Posterior vena cava (tissue), 2 donors: ENCODE measurements at regions not wholly inside any gene's neighbourhood (a gene's known extent, or its start where the extent isn't known, plus 50 kb on each side); places are given as distances from the start of the nearest gene placed in this dataset.
A peak's percentile ranks its signal among the peaks of the same experiment; 100 is the strongest.
"Not testable (repeated sequence)": the region's sequence is repeated elsewhere in the genome, so short reads cannot be mapped to it uniquely, and the experiment has no call there.

Experiments
- DNase-seq: peaks from one replicate; pipeline ENCODE4 v3.0.0-alpha.2; 2020; ENCODE audit warnings: low spot score
- intact Hi-C, 2 donors: fragments of 100-400 bp; cut with DNase I; formaldehyde crosslinking; loops; one replicate each; pipeline versions ENCODE4 v1.14.1 to v1.14.2; 2022 to 2023
- donor health status: DM: yes; HTN: yes; CAD: no.
- donor health status: DM: yes; HTN: yes; CAD: no.

DNA sequence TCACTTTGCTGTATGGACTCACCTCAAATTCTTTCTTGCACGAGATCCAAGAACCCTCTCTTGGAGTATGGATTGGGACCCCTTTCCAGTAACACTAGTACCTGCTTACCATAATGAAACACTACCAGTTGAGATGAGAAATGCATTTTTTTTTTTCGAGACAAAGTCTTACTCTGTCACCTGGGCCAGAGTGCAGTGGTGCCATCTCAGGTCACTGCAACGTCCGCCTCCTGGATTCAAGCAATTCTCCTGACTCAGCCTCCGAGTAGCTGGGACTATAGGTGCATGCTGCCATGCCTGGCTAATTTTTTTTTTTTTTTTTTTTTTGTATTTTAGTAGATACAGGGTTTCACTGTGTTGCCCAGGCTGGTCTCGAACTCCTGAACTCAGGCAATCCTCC is 167.0 kb downstream of the THBS2 start:
- intact Hi-C loops, DNase-seq: not testable (repeated sequence)

DNA sequence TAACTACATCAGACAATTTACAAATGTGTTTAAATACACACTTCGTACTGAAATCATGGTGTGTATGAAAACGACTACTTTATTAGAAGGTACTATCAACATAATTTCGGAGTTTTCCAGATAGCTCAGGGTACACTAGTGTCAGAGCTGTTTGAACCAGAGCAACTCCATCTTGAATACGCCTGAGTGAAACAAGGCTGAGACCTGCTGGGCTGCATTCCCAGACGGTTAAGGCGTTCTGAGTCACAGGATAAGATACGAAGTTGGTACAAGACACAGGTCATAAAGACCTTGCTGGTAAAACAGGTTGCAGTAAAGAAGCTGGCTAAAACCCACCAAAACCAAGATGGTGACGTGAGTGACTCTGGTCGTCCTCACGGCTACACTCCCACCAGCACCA is 167.6 kb downstream of the THBS2 start:
- DNase-seq, result no peak
- intact Hi-C loops, result no loop called here

- no peak for DNase-seq
- intact Hi-C loops, result no loop called here
These were observed 168.2 kb downstream of the THBS2 start for GRCh38 chr6:169085466-169085865.

DNA sequence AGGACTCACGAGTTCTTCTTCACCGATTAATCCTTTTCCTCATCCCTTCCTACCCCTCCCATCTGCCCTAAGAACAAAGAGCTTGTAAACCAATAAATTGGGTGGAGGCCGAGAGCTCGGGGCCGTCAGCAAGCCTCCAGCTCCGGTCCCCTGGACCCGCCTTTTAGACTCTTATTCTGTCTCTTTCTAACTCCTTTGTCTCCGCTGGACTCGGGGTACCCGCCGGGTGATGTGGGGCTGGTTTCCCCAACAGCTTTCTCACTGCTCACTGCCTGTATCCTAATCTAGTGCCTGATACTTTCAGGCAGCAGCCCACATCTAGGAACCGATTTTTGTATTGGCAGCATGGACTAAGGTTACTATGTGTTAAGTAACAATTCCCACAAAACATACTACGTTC is 169.1 kb downstream of the THBS2 start:
- intact Hi-C loops, DNase-seq: not testable (repeated sequence)

- intact Hi-C loops, result no loop called here
- DNase-seq, result no peak
These were observed 169.6 kb downstream of the THBS2 start for GRCh38 chr6:169084067-169084466.

GRCh38 chr6:169083508-169083874 is 170.2 kb downstream of the THBS2 start:
- no peak for DNase-seq

DNA sequence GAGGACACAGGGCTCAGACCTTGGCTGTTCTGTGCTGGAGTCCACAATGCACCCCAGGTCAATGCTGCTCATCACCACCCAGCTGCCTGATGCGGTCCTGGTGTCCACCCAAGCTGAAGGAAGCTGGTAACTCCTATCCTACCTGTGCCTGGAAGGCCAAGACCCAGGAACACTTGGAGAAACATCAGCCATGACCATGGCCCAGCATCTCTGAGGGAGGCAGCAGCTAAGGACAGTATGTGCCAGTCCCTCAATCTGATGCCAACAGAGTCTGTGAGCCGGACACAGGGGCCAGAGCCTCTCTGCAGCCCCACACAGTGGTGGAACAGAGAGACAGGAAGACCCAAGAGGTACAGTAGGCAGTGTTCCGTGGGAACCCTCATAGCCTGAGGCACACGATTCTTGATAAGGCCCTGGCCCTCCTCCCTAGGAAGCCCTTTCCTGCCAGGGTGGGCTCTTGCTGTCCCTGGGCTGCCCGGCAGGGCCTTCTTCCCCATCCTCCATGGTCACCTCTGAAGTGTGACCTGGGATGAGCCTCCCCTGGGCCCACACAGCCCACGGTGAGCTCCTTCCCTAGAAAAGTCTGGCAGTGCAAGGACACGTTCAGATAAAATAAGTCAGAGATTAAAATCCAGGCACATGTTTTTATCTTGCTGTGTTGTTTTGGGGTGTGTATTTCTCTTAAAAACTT is 170.7 kb downstream of the THBS2 start:
- intact Hi-C loops, result no loop called here
- no peak for DNase-seq

More at GRCh38 chr6:169083508-169083874, 170.2 kb downstream of the THBS2 start:
- intact Hi-C loops, result no loop called here

GRCh38 chr6:169082093-169082492 is 171.6 kb downstream of the THBS2 start:
- no peak for DNase-seq
- intact Hi-C loops, result no loop called here

DNA sequence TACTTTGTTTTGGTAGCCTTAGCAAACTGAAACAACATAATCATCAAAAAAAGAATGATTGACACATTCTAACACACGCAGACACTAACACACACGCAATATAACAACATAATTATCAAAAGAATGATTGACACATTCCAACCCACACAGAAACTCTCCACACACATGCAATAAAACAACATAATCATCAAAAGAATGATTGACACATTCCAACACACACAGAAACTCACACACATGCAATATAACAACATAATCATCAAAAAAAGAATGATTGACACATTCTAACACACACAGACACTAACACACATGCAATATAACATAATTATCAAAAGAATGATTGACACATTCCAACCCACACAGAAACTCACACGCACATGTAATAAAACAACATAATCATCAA is 172.4 kb downstream of the THBS2 start:
- intact Hi-C loops, result no loop called here
- DNase-seq, result no peak

DNA sequence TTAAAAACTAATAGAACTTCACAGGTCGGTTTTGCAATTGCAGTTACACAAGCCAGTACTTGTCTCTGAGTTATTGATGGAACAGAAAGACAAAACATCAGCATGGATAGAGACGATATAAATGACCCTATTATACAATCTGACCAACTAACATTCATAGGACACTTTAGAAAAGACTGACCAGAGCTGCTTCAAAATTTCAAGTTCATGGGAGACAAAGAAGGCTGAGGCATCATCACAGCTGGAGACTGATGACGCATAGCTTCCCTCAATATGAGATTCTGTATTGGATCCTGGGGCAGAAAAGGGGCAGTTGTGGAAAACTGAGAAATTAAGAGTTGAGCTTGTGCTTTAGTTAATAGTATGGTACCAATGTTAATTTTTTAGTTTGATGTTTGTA is 174.0 kb downstream of the THBS2 start:
- DNase-seq, result no peak
- intact Hi-C loops, result no loop called here

- intact Hi-C loops, result no loop called here
These were observed 175.1 kb downstream of the THBS2 start for GRCh38 chr6:169078399-169079145.

DNA sequence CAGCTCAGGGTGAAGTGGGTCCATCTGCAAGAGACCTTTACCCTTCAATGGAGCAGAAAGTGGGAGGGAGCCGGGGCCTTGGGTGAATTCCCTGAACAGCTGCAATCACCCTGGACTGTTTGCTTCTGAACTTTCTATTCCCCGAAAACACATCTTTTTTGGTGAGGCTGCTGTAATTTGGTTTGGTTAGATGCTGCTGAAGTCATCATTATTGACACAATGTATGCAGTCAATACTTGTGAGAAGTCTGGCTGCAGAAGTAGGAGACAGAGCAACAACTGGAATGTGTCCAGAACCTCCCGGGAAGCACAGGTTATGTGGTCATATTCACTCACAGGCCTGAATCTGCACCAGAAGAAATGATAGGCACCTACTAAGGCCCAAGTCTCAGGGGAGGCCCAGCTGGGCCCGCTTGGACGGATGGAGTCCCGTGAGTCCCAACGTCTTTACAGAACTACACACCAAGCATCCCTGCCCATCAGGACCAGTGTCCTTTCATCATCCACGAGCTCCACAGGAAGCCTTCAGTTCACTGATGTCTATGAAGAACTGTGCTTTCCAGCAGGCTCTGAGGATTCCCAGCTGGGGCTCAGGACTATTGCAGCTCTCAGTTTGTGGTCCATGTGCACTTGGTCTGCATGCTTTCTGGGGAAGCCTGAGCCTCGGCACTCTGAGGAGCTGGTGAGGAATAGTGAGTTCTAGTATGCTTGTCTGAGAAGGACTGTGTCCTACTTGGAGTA is 177.6 kb downstream of the THBS2 start:
- intact Hi-C loops, result no loop called here
- DNase-seq, result no peak

More at GRCh38 chr6:169078399-169079145, 175.1 kb downstream of the THBS2 start:
- no peak for DNase-seq

GRCh38 chr6:169075211-169075914 is 178.3 kb downstream of the THBS2 start:
- peak; percentile 88 for DNase-seq
- intact Hi-C loops, result no loop called here

DNA sequence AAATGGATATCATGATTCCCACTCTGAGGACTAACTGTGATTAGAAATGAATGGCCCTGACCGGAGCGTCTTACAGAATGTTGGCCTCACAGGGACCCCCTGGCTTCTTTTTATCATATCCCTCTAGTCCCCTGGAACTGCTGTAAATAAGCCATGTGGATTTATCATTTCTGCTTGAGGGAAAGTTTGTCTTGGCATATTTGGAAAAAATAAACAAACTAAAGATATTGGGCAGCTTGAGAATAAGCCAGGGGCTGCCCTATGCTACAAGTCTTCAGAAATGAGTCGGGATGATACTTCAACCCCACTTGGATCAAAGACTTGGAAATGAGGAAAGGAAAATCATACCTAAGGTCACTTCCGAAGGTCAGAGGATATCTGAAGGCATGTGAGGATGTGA is 179.1 kb downstream of the THBS2 start:
- intact Hi-C loops, result loop anchor here in 1 of 2 donors (5.0 kb wide), 1 partner anchor 1312 kb away; no protein-coding TSS in a partner anchor

DNA sequence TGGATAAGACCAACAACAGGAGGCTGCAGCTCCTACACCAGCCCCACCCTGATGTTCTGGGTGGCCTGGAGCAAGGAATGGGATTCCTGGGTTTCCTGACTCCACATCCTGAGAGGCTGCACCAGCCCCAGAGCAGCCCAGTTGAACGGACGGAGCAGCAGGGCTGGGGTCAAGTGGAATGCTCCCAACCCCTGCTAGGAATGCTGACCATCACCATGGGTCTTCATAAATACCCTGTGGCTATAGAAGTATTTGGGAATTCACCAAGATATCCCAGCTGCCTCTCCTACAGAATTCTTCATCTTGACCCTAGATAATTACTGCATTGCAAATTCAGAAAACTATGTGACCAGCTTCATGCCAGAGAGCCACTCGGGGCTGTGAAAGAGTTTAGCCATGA is 180.3 kb downstream of the THBS2 start:
- intact Hi-C loops, result loop anchor here in 1 of 2 donors (5.0 kb wide), 1 partner anchor 1311 kb away; no protein-coding TSS in a partner anchor

More for the DNA sequence above, 179.1 kb downstream of the THBS2 start:
- DNase-seq, result no peak

DNA sequence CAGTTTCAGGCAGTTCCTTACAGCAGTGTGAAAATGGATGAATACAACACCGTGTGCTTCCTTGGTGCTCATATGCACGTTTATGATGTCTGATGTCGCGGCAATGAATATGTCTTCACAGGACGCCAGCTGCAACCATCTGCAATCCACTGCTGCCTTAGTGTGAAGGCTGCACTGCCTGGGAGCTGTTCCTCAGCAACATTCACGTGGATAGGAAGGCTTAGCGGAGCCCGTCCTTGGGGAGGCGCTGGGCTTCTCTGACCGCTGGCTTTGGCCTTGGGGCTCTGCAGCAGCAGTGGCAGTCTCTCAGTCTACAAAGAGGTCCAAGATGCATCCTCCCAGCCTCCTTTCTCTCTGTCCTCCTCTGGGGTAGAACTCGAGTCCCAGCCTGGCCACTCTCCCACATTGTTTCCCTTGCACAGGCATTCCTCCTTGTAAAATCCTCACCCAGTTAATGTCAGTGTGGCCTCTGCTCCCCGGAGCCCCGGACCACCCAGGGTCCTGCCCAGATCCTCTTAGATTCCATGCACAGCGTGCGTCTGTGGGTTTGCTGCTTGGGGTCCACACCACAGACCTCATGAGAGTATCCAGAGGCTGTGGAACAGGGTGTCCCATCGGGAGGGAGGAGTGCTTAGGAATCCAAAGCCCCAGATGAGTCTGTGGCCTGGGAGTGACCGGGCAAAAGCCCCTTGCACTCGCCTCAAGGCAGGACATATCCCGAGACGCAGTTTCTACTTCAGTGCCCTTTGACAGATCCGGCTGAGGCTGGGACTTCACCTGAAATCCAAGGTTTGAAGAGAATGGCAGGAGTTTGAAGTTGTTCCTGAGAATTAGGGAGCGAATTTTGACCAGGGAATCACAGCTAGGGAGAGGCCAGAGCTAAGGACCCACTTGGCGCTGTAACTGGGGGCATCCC is 181.3 kb downstream of the THBS2 start:
- intact Hi-C loops, result loop anchor here in 1 of 2 donors (5.0 kb wide), 1 partner anchor 1310 kb away; no protein-coding TSS in a partner anchor
- no peak for DNase-seq

More for the DNA sequence above, 180.3 kb downstream of the THBS2 start:
- DNase-seq, result no peak

- no peak for DNase-seq
- intact Hi-C loops, result loop anchor here in 1 of 2 donors (5.0 kb wide), 1 partner anchor 1309 kb away; no protein-coding TSS in a partner anchor
These were observed 182.3 kb downstream of the THBS2 start for GRCh38 chr6:169071394-169071793.

DNA sequence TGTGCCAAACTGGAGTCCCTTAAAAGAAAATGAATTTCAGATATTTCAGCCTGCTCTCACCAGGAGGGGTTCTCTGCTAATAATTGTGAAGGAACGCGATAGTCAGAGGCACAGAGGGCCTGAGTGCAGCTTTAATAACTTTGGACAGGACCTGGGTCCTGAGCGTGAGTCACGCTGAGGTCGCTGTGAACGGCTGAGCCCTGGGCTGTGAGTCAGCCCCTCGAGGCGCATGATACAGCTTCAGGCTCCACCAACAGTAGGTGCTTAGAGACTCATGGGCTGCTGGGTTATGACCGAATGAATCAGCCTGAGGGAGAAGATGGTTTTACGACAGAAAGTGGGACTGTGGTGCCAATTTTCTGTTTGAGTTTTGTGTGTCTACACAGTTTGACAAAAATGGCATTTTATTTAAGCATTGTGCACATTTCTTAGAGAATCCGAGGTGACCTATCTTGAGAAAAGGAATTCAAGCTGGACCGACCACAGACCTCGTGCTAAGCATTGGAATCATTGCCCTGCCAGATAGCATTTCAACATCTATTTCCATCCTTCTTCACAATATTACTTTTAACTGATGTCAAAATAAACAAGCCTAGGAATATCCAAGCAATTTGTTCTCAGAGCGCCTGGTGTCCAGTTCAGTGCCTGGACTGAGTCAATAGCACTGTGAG is 183.0 kb downstream of the THBS2 start:
- intact Hi-C loops, result loop anchor here in 1 of 2 donors (5.0 kb wide), 1 partner anchor 1308 kb away; no protein-coding TSS in a partner anchor
- peak; percentile 95 for DNase-seq
